Stimulated activated CD4-positive, alpha-beta T cell treated with anti-CD3 and anti-CD28 coated beads, TNF-alpha, amount 100 ng/mL, for 24 hours (primary cell): ENCODE measurements at regions not wholly inside any gene's neighbourhood (a gene's known extent, or its start where the extent isn't known, plus 50 kb on each side); places are given as distances from the start of the nearest gene placed in this dataset.
"Not testable (repeated sequence)": the region's sequence is repeated elsewhere in the genome, so short reads cannot be mapped to it uniquely, and the experiment has no call there.

Source experiments
- DNase-seq, 3 experiments: peaks; one replicate each; pipeline ENCODE4 v3.0.0-alpha.2; 2020; ENCODE audit warnings: low read depth in 3 of 3

GRCh38 chr22:25487508-25487907 is 77.0 kb upstream of the GRK3 start:
- no peak for DNase-seq

GRCh38 chr22:25488244-25489020 is 76.0 kb upstream of the GRK3 start:
- peak in 2 of 3 experiments; percentile 21 to 57 for DNase-seq

- DNase-seq, result no peak
Measured at GRCh38 chr22:25489947-25490346, 74.5 kb upstream of the GRK3 start.

- no peak for DNase-seq
Measured at GRCh38 chr22:25490896-25491295, 73.6 kb upstream of the GRK3 start.

- DNase-seq, result no peak
Measured at GRCh38 chr22:25492162-25492561, 72.3 kb upstream of the GRK3 start.

- no peak for DNase-seq
Measured at GRCh38 chr22:25492841-25493734, 71.4 kb upstream of the GRK3 start.

GRCh38 chr22:25493794-25494193 is 70.7 kb upstream of the GRK3 start:
- no peak for DNase-seq

GRCh38 chr22:25494774-25495173 is 69.7 kb upstream of the GRK3 start:
- DNase-seq, result no peak

- DNase-seq, result no peak
Measured at GRCh38 chr22:25495285-25495684, 69.2 kb upstream of the GRK3 start.

- DNase-seq, result no peak
Measured at GRCh38 chr22:25496396-25497064, 67.9 kb upstream of the GRK3 start.

- no peak for DNase-seq
Measured at GRCh38 chr22:25497181-25497641, 67.3 kb upstream of the GRK3 start.

- DNase-seq, result no peak
Measured at GRCh38 chr22:25497716-25498115, 66.8 kb upstream of the GRK3 start.

GRCh38 chr22:25500671-25501070 is 63.8 kb upstream of the GRK3 start:
- not testable (repeated sequence) for DNase-seq

GRCh38 chr22:25504017-25504416 is 60.5 kb upstream of the GRK3 start:
- not testable (repeated sequence) for DNase-seq

- no peak for DNase-seq
Measured at GRCh38 chr22:25508161-25508560, 56.3 kb upstream of the GRK3 start.

GRCh38 chr22:25508761-25509321 is 55.6 kb upstream of the GRK3 start:
- no peak for DNase-seq

- no peak for DNase-seq
Measured at GRCh38 chr22:25509374-25509791, 55.1 kb upstream of the GRK3 start.

GRCh38 chr22:25510876-25511275 is 53.6 kb upstream of the GRK3 start:
- no peak for DNase-seq

- no peak for DNase-seq
Measured at GRCh38 chr22:25511725-25512124, 52.8 kb upstream of the GRK3 start.

- DNase-seq, result no peak
Measured at GRCh38 chr22:25514436-25515180, 49.9 kb upstream of the GRK3 start.
